CD4-positive, CD25-positive, alpha-beta regulatory T cell (primary cell): ENCODE measurements at regions not wholly inside any gene's neighbourhood (a gene's known extent, or its start where the extent isn't known, plus 50 kb on each side); places are given as distances from the start of the nearest gene placed in this dataset.

Experiments used
- ATAC-seq, 2 donors: fragments of 150-1000 bp; cut with Tn5 transposase; one replicate each; pipeline ENCODE4 v1.10.0; 2021; ENCODE audit warnings: low read depth in 2 of 2, moderate number of reproducible peaks in 2 of 2, moderate library complexity in 1 of 2
- DNase-seq, 3 donors: peaks; one replicate each; pipeline versions ENCODE4 v3.0.0 to v3.0.0-alpha.2; 2012 to 2022; ENCODE audit warnings: mixed read lengths in 1 of 3
- H3K27ac ChIP-seq: one replicate; pipeline ENCODE4 v1.7.0; 2013; ENCODE audit warnings: mild to moderate bottlenecking, low read length; ENCODE audit not compliant: insufficient read depth, poor library complexity, severe bottlenecking
- H3K27me3 ChIP-seq: one replicate; pipeline ENCODE4 v1.7.0; 2013; ENCODE audit warnings: low read length; ENCODE audit not compliant: control insufficient read depth, insufficient read depth
- H3K36me3 ChIP-seq: one replicate; pipeline ENCODE4 v1.7.0; 2013; ENCODE audit warnings: mild to moderate bottlenecking, low read length, moderate library complexity; ENCODE audit not compliant: control insufficient read depth, insufficient read depth
- H3K4me1 ChIP-seq: 2 replicates; pipeline ENCODE4 v1.7.0; 2013; ENCODE audit warnings: mild to moderate bottlenecking, low read length; ENCODE audit not compliant: insufficient read depth, control insufficient read depth, poor library complexity, severe bottlenecking
- H3K4me3 ChIP-seq: one replicate; pipeline ENCODE4 v1.7.0; 2013; ENCODE audit warnings: low read depth, mild to moderate bottlenecking, low read length, moderate library complexity
- H3K9me3 ChIP-seq, 2 experiments: 1 replicate in 1 of 2; 2 replicates in 1 of 2; pipeline ENCODE4 v1.7.0; 2013; ENCODE audit warnings: low read length in 2 of 2, mild to moderate bottlenecking in 1 of 2, moderate library complexity in 1 of 2; ENCODE audit not compliant: control insufficient read depth in 2 of 2
- H3K27ac Mint-ChIP-seq, 3 donors: one replicate each; pipeline ENCODE4 v1.8.0; 2020 to 2022; ENCODE audit warnings: mild to moderate bottlenecking in 3 of 3, mixed read lengths in 3 of 3, moderate library complexity in 2 of 3
- H3K27me3 Mint-ChIP-seq: one replicate; pipeline ENCODE4 v1.8.0; 2022; ENCODE audit warnings: mild to moderate bottlenecking, mixed read lengths
- H3K36me3 Mint-ChIP-seq: one replicate; pipeline ENCODE4 v1.8.0; 2020; ENCODE audit warnings: mixed read lengths
- H3K4me1 Mint-ChIP-seq, 4 donors: one replicate each; pipeline ENCODE4 v1.8.0; 2020 to 2022; ENCODE audit warnings: mixed read lengths in 4 of 4, mild to moderate bottlenecking in 1 of 4
- H3K4me3 Mint-ChIP-seq, 4 donors: one replicate each; pipeline ENCODE4 v1.8.0; 2020 to 2022; ENCODE audit warnings: mild to moderate bottlenecking in 4 of 4, mixed read lengths in 4 of 4, moderate library complexity in 3 of 4
- H3K9me3 Mint-ChIP-seq, 7 donors: one replicate each; pipeline ENCODE4 v1.8.0; 2020 to 2022; ENCODE audit warnings: mixed read lengths in 7 of 7, mild to moderate bottlenecking in 3 of 7, moderate library complexity in 2 of 7

DNA sequence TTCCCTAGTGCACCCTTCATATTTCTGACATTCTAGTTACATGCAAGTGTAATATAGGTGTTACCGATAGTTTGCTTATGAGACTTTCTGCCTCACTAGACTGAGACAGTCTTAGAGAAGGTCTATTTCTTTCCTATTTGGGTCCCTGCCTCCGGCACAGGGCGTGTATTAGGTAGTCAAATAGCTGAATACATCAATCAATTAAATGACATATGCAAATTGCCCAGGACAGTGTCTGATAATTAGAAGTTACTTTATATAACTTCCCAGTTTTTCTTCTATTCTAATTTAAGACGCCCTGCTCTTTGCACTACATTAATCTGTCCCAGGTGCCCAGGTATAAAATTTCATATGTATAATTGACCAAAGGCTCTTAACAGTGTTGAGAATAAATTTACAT is 264.2 kb downstream of the RAB28 start:
- Histone ChIP-seq H3K4me3 (no peak overlapping the region), H3K27me3 (no peaks in the 10 kb centered on the region), H3K4me1 (no peaks in the 10 kb centered on the region), H3K36me3 (no peaks in the 10 kb centered on the region), H3K27ac (no peak overlapping the region), H3K9me3 (peaks cover 0 to 3% of the 10 kb centered on the region in 2 experiments)
- H3K36me3 Mint-ChIP-seq, result no peaks in the 10 kb centered on the region
- no peak overlapping the region for H3K27ac Mint-ChIP-seq
- ATAC-seq, result no peak
- no peaks in the 10 kb centered on the region for H3K27me3 Mint-ChIP-seq
- H3K4me1 Mint-ChIP-seq, result no peaks in the 10 kb centered on the region
- peaks cover 0 to 11% (median 4%) of the 10 kb centered on the region in 7 donors for H3K9me3 Mint-ChIP-seq
- no peak for DNase-seq
- H3K4me3 Mint-ChIP-seq, result no peak overlapping the region

DNA sequence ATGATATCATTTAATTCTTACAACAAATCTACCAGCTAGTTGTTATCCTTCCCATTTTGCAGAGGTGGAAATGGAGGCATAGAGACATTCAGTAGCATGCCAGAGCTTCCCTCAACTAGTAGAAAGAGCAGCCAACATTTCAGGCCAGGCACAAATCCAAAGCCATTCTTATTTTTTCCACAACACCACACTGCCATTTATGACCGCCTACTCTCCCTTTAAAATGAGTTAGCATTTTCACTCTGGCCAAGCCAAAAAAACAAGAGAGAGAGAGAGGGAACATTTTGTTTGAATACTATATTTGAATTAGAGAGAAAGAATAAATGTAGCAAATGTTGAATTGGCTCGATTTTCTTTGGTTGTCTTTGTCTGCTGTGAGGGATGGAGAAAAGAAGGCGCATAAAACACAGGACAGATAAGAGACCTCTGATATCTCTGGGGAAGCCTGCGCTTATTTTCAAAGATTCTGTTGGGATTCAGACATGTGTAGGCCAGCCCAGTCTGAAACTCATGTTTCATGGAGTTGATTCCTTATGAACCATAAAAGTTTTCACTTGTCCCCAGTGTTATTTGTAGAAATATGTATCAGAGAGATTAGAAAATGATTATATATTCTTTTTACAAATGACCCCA is 265.7 kb downstream of the RAB28 start:
- H3K27me3 ChIP-seq, result no peaks in the 10 kb centered on the region
- H3K36me3 ChIP-seq, result no peaks in the 10 kb centered on the region
- Mint-ChIP-seq H3K27ac (no peak overlapping the region), H3K4me3 (no peak overlapping the region), H3K36me3 (no peaks in the 10 kb centered on the region), H3K4me1 (no peaks in the 10 kb centered on the region), H3K27me3 (no peaks in the 10 kb centered on the region), H3K9me3 (peaks cover 0 to 11% (median 4%) of the 10 kb centered on the region in 7 donors)
- DNase-seq, result no peak
- peaks cover 0 to 3% of the 10 kb centered on the region in 2 experiments for H3K9me3 ChIP-seq
- no peak overlapping the region for H3K27ac ChIP-seq
- H3K4me3 ChIP-seq, result no peak overlapping the region
- no peak for ATAC-seq
- H3K4me1 ChIP-seq, result no peaks in the 10 kb centered on the region

DNA sequence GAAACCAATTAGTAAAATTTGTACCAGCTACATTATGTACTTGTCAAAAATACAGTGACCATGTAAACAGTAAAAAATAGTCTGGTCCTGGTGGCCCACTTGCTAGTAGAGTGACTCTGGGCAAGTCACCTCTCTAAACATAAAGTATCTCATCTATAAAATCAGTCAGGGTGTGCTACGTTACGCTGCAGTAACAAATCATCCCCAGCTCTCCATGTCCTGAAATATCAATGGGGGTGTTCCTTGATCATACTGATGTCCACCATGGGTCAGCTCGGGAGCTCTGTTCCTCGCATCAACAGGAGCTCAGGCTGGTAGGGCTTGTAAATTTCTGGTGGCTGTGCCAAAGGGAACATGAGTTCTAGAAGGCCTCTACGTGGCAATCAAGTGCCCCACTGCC is 268.6 kb downstream of the RAB28 start:
- DNase-seq (no peak), ATAC-seq (no peak)
- Mint-ChIP-seq H3K4me1 (no peaks in the 10 kb centered on the region), H3K27ac (no peak overlapping the region), H3K27me3 (no peaks in the 10 kb centered on the region), H3K4me3 (no peak overlapping the region), H3K36me3 (no peaks in the 10 kb centered on the region), H3K9me3 (peaks cover 0 to 11% (median 5%) of the 10 kb centered on the region in 7 donors)
- no peak overlapping the region for H3K4me3 ChIP-seq
- H3K36me3 ChIP-seq, result no peaks in the 10 kb centered on the region
- peaks cover 0 to 3% of the 10 kb centered on the region in 2 experiments for H3K9me3 ChIP-seq
- no peaks in the 10 kb centered on the region for H3K27me3 ChIP-seq
- H3K4me1 ChIP-seq, result no peaks in the 10 kb centered on the region
- no peak overlapping the region for H3K27ac ChIP-seq

DNA sequence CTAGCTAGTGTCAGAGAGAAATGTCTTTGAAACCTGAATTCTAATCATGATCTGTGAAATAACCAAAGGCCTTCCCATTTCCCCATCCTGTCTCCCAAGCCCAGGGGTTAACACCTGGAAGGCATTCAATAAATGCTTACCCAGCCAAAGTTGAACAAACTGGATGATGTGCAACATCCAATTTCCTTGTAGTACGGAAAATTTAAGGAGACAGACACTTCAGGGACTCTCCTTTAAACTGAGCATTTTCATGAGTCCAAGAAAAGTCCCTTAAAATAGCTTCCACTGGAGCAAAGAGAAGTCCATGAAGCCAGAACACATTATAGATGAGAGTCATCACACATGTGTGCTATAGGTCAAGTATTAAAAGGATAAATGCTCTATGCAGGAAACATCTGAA is 271.2 kb downstream of the RAB28 start:
- H3K4me3 ChIP-seq, result no peak overlapping the region
- H3K36me3 Mint-ChIP-seq, result no peaks in the 10 kb centered on the region
- H3K4me1 Mint-ChIP-seq, result no peaks in the 10 kb centered on the region
- H3K27me3 ChIP-seq, result no peaks in the 10 kb centered on the region
- H3K27ac Mint-ChIP-seq, result no peak overlapping the region
- H3K4me3 Mint-ChIP-seq, result no peak overlapping the region
- H3K36me3 ChIP-seq, result no peaks in the 10 kb centered on the region
- ATAC-seq (no peak), DNase-seq (no peak)
- peaks cover 0 to 11% (median 4%) of the 10 kb centered on the region in 7 donors for H3K9me3 Mint-ChIP-seq
- no peaks in the 10 kb centered on the region for H3K27me3 Mint-ChIP-seq
- H3K4me1 ChIP-seq, result no peaks in the 10 kb centered on the region
- H3K9me3 ChIP-seq, result peaks cover 0 to 3% of the 10 kb centered on the region in 2 experiments
- H3K27ac ChIP-seq, result no peak overlapping the region

DNA sequence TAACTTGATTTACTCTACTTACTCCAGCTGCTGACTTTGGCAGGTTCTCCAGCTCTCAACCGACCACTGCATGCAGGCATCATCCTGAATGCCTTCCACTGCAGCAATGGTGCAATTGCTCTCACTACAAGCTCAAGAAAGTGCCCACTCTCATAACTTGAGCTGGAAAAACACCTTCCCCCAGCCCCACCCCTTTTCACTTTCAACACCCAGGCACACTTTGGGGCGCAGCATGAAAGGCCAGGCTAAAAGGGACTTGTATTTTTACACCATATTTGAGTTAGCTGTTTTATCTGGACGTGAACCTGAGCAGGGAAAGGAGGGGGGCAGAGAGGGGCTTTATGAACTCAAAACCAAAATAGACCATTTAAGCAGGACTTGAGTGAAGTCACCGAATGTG is 274.5 kb downstream of the RAB28 start:
- no peak overlapping the region for H3K27ac Mint-ChIP-seq
- DNase-seq, result no peak
- no peaks in the 10 kb centered on the region for H3K27me3 ChIP-seq
- no peaks in the 10 kb centered on the region for H3K36me3 Mint-ChIP-seq
- no peaks in the 10 kb centered on the region for H3K4me1 Mint-ChIP-seq
- no peaks in the 10 kb centered on the region for H3K9me3 ChIP-seq
- no peak overlapping the region for H3K27ac ChIP-seq
- no peaks in the 10 kb centered on the region for H3K4me1 ChIP-seq
- no peak overlapping the region for H3K4me3 Mint-ChIP-seq
- peaks cover 0 to 3% (median 0%) of the 10 kb centered on the region in 7 donors for H3K9me3 Mint-ChIP-seq
- no peak overlapping the region for H3K4me3 ChIP-seq
- H3K27me3 Mint-ChIP-seq, result no peaks in the 10 kb centered on the region
- no peaks in the 10 kb centered on the region for H3K36me3 ChIP-seq
- no peak for ATAC-seq

DNA sequence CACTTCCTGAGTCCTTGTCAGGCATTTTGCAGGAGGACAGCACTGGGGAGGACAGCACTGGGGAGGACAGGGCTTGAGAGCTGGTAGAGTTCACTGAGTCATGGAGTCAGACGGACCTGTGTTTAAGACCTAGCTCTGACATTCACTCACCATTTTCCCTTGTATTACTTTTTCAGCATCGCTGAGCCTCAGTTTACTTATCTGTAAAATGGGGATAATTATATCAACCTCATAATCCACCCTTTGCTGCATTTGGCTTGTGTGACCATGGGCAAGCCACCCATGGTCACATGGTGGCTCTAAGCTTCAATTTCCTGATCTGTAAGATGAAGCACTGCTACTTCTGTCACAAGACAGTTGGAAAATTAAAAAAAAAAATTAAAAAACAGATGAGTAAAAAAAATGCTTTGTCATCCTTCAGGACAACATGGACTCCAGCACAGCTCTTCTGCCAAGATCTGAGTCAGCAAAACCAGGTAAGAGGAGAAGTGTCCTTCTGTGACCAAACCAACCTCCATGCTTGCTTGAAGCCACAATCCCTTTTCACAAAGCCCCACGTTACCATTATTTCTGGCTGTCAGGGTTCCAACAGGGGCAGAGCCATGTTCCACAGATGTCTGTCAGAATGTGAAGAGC is 275.5 kb downstream of the RAB28 start:
- Mint-ChIP-seq H3K27me3 (no peaks in the 10 kb centered on the region), H3K27ac (no peak overlapping the region), H3K36me3 (no peaks in the 10 kb centered on the region), H3K4me1 (no peaks in the 10 kb centered on the region), H3K4me3 (no peak overlapping the region), H3K9me3 (peaks cover 0 to 2% (median 0%) of the 10 kb centered on the region in 7 donors)
- Histone ChIP-seq H3K27ac (no peak overlapping the region), H3K9me3 (no peaks in the 10 kb centered on the region), H3K36me3 (no peaks in the 10 kb centered on the region), H3K4me3 (no peak overlapping the region), H3K4me1 (no peaks in the 10 kb centered on the region), H3K27me3 (no peaks in the 10 kb centered on the region)
- ATAC-seq, result no peak
- no peak for DNase-seq

DNA sequence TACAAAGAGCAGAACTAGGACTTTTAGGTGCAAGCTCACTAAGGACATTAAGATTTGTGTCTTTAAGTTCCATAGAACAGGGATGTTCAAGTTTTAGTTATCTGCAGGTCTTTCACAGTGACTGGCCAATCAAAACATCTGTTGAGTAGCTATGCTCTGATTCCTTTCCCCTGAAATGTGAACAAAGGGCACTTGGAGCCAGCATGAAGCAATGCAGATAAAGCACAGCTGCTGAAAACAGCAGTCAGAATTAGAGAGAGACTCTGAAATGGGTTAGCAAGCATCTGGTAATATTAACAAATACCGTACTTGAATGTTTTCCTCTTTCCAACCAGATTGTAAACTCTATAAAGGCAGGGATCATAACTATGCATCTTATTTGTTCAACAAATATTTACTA is 276.9 kb downstream of the RAB28 start:
- H3K4me1 ChIP-seq, result no peaks in the 10 kb centered on the region
- H3K4me3 Mint-ChIP-seq, result no peak overlapping the region
- H3K36me3 ChIP-seq, result no peaks in the 10 kb centered on the region
- H3K27me3 Mint-ChIP-seq, result no peaks in the 10 kb centered on the region
- no peak overlapping the region for H3K27ac Mint-ChIP-seq
- H3K36me3 Mint-ChIP-seq, result no peaks in the 10 kb centered on the region
- peaks cover 0 to 2% (median 0%) of the 10 kb centered on the region in 7 donors for H3K9me3 Mint-ChIP-seq
- DNase-seq, result no peak
- no peaks in the 10 kb centered on the region for H3K4me1 Mint-ChIP-seq
- no peak for ATAC-seq
- H3K4me3 ChIP-seq, result no peak overlapping the region
- no peak overlapping the region for H3K27ac ChIP-seq
- H3K9me3 ChIP-seq, result no peaks in the 10 kb centered on the region
- no peaks in the 10 kb centered on the region for H3K27me3 ChIP-seq

DNA sequence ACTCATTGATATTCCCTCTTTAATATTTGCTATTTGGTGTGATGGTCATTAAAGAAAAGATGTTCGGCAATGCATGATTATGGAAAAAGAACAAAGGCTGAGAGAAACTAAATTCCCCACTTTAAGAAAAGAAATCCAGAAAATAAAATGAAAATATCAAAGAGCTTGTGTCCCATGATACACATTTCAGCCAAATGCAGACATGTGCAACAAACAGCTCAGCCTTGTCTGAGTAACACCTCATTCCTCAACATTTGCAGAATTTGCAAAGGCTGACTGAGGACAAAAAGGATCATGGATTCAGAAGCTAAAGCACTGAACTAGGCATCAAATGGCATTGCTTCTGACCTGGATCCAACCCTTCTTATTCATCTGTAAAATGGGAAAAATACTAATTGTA is 281.0 kb downstream of the RAB28 start:
- Histone ChIP-seq H3K27me3 (no peaks in the 10 kb centered on the region), H3K9me3 (no peaks in the 10 kb centered on the region), H3K36me3 (no peaks in the 10 kb centered on the region), H3K27ac (no peak overlapping the region), H3K4me3 (no peak overlapping the region), H3K4me1 (no peaks in the 10 kb centered on the region)
- H3K36me3 Mint-ChIP-seq, result no peaks in the 10 kb centered on the region
- DNase-seq, result no peak
- no peaks in the 10 kb centered on the region for H3K27me3 Mint-ChIP-seq
- no peaks in the 10 kb centered on the region for H3K9me3 Mint-ChIP-seq
- H3K27ac Mint-ChIP-seq, result no peak overlapping the region
- no peak for ATAC-seq
- no peaks in the 10 kb centered on the region for H3K4me1 Mint-ChIP-seq
- no peak overlapping the region for H3K4me3 Mint-ChIP-seq
